Omental fat pad (tissue), 3 donors: ENCODE measurements at regions not wholly inside any gene's neighbourhood (a gene's known extent, or its start where the extent isn't known, plus 50 kb on each side); places are given as distances from the start of the nearest gene placed in this dataset.

ENCODE experiments used
- ATAC-seq: fragments of 150-250 bp; one replicate; pipeline ENCODE4 v1.9.1; 2016; ENCODE audit warnings: mild to moderate bottlenecking, moderate library complexity; ENCODE audit not compliant: low FRiP score
- DNase-seq: peaks from one replicate; pipeline ENCODE4 v3.0.0-alpha.2; 2019; ENCODE audit warnings: low spot score
- TF ChIP-seq, protein P1 (sequence below), 3 donors: fragments of 450-650 bp; IDR thresholded peaks; one replicate each; pipeline ENCODE4 v1.5.1; 2016 to 2017; ENCODE audit warnings: antibody characterized with exemption in 3 of 3, mild to moderate bottlenecking in 3 of 3, moderate library complexity in 2 of 3

- no peak for ATAC-seq
- no peak for DNase-seq
- TF ChIP-seq, protein P1, sequence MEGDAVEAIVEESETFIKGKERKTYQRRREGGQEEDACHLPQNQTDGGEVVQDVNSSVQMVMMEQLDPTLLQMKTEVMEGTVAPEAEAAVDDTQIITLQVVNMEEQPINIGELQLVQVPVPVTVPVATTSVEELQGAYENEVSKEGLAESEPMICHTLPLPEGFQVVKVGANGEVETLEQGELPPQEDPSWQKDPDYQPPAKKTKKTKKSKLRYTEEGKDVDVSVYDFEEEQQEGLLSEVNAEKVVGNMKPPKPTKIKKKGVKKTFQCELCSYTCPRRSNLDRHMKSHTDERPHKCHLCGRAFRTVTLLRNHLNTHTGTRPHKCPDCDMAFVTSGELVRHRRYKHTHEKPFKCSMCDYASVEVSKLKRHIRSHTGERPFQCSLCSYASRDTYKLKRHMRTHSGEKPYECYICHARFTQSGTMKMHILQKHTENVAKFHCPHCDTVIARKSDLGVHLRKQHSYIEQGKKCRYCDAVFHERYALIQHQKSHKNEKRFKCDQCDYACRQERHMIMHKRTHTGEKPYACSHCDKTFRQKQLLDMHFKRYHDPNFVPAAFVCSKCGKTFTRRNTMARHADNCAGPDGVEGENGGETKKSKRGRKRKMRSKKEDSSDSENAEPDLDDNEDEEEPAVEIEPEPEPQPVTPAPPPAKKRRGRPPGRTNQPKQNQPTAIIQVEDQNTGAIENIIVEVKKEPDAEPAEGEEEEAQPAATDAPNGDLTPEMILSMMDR (IDR thresholded peaks at IDR 0.05) = no peak
Observed at GRCh38 chr2:67516362-67516761, 119.2 kb downstream of the ETAA1 start.

DNA sequence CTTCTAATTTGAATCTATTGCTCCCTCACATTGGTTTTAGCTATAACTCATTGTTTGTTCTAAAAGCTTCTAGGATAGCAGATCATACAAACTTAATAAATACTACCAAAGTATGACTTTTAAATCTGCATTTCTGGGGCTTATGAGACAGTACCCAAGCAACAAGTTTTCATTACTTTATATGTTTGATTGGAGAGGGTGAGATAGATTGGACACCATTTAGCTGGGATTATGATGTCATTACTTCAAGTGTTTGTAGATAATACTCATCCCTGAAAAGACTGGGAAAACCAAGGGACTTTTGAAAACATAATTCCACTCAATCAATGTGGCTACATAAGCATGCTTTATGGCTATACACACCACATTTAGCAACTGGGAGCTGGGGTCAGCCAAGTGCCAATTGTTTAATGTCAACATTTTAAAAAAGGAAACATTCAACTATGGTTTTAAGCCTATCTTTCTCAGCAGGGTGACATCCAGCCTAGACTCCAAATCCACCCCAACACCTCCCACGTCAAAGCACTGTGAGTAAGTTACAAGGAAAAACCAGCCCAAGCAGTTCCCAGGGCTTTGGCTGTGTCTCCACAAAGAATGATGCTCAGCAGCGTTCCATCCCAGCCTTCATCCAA lies 119.9 kb downstream of the ETAA1 start:
- peak; percentile 34 for ATAC-seq
- TF ChIP-seq, protein P1 (IDR thresholded peaks at IDR 0.05) = no peak
- no peak for DNase-seq

- TF ChIP-seq, protein P1 (IDR thresholded peaks at IDR 0.05) = no peak
- DNase-seq (no peak), ATAC-seq (no peak)
Observed at GRCh38 chr2:67522148-67522547, 125.0 kb downstream of the ETAA1 start.

- TF ChIP-seq, protein P1 (IDR thresholded peaks at IDR 0.05) = no peak
- no peak for DNase-seq
- no peak for ATAC-seq
Observed at GRCh38 chr2:67524213-67524612, 127.1 kb downstream of the ETAA1 start.

GRCh38 chr2:67524777-67525176 lies 127.6 kb downstream of the ETAA1 start:
- TF ChIP-seq, protein P1 (IDR thresholded peaks at IDR 0.05) = no peak
- ATAC-seq (no peak), DNase-seq (no peak)

DNA sequence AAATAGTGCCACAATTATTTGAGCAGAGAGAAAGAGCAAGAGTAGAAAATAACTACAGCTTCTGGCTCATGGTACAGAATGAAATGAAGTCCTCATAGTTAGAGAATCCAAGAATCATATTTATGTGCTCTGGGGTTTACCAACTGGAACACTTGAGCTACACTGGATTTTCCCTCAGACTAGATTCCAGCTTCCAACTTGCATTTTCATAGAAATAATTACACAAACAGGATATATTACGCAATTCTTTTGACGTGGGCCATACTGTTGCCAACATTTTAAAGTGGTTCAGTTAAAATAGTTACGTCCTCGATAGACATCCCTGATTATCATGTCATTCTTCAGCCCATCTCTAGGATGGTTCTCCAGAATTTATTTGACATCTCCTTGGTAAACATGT lies 129.2 kb downstream of the ETAA1 start:
- TF ChIP-seq, protein P1 (IDR thresholded peaks at IDR 0.05) = no peak
- ATAC-seq (peak; percentile 81), DNase-seq (no peak)

DNA sequence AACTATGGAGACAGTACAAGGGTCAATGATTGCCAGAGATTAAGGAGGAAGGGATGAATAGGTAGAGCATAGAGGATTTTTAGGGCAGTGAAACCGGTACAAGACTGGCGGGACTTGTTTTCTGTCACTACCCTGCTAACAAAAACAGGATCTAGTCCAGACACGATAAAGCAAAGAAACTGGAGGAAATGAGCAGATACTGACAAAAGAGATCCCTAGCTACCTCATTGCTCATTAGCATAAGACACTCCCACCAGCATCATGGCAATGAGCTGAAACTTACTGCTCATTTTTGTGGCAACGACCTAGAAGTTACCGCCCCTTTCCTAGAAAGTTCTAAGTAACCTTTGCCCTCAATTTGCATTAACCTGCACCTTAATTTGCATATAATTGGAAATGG lies 131.2 kb downstream of the ETAA1 start:
- TF ChIP-seq, protein P1 (IDR thresholded peaks at IDR 0.05) = no peak
- ATAC-seq = no peak
- no peak for DNase-seq
